HG03575 (cell line): ENCODE measurements at regions not wholly inside any gene's neighbourhood (a gene's known extent, or its start where the extent isn't known, plus 50 kb on each side); places are given as distances from the start of the nearest gene placed in this dataset.
"Not testable (repeated sequence)": the region's sequence is repeated elsewhere in the genome, so short reads cannot be mapped to it uniquely, and the experiment has no call there.

Experiments used
- ATAC-seq: cut with Tn5 transposase; IDR thresholded peaks from one replicate; pipeline ENCODE4 v1.9.1; 2021; ENCODE audit not compliant: unreplicated experiment, insufficient number of reproducible peaks, low FRiP score; ENCODE audit errors: extremely low read depth

DNA sequence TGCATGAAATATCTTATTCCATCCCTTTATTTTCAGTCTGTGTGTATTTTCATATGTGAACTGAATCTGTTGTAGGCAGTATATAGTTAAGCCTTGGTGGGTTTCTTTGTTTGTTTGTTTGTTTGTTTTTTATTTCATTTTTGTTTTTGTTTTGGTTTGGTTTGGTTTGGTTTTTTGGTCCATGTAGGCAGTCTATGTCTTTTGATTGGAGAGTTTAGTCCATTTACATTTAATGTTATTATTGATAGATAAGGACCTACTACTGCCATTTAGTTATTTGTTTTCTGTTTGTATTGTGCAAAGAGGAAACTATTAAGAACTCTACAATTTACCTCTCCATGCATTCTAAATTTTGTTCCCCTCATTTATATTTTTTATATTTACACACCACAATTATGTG is 695.9 kb upstream of the GRM3 start:
- no peak for ATAC-seq

DNA sequence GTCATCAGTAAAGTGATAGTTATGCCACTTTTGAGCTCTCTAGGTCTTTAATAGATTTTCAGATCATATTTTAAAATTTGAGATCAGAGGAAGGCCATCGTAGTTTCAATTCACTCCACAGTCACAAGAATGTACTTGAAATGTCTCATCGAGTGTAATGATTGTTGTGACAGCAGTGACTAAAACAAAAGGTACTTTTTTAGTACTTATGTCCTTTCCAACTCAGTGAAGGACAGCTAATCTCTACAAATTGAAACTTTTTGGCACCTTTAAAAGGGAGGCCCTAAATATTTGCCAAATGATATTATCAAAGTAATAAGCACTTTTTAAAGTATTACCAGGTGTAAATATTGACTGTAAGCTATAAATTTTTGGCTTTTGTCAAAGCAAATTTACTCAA is 702.9 kb upstream of the GRM3 start:
- no peak for ATAC-seq

DNA sequence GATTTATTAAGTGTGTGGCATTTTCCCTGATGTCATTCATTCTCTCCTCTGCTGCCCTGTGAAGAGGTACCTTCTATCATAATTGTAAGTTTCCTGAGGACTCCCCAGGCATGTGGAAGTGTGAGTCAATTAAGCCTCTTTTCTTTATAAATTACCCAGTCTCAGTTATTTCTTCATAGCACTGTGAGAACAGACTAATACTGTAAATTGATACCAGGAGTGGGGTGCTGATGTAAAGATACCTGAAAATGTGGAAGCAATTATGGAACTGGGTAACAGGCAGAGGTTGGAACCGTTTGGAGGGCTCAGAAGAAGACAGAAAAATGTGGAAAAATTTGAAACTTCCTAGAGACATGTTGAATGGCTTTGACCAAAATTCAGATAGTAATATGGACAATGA is 711.8 kb upstream of the GRM3 start:
- ATAC-seq = no peak

DNA sequence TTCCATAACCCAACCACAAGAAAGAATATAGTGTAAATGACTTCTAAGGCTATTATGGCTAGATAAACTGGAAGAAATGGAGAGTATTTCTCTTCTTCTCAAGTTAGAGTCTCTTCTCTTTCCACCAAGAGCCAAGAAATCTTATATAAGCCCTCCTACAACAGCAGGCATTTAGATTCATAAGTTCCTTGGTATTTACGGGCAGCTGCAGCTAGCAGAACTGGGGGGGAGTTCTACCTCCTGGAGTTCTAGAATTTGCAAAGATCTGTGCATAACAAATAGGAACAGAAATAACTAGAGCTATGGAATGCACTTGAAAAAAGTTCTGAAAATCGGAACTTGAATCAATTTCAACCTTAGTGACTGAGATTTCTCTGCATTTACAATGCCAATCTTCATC is 715.2 kb upstream of the GRM3 start:
- ATAC-seq = no peak

DNA sequence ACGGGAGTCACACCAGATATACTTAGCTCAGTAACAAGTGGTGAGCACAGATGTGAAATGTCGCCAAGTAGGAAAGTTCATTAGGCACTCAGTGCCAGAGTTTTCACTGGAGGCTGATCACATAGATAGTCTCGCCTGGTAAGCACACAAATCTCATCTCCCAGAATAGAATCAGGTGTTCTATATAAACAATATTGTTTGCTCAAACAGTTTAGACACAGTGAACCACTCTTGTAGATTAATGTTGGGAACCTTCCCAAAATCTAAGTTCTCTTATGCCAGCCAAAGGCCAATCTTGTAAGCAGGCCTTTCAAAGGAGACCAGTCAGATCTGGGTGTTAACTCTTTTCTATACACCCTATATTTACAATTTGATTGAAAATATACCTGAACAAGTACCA is 716.5 kb upstream of the GRM3 start:
- no peak for ATAC-seq

DNA sequence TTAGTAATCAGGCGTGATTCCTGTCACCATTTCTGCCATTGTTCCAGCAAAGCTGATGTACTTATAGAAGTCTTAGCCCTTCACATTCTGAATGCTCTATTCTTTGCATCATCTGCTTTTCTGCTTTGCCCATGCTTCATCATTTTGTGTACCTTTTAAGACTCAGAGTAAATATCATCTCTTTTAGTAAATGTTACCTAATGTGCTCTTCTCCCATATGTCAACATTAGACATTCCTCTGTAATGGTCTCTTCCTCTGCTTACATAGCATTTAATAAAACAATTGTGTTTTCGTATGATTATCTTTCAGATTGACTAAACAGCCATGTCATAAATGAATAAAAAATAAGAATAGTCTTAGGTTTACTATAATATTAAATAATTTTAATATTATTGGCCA is 719.6 kb upstream of the GRM3 start:
- ATAC-seq = no peak

DNA sequence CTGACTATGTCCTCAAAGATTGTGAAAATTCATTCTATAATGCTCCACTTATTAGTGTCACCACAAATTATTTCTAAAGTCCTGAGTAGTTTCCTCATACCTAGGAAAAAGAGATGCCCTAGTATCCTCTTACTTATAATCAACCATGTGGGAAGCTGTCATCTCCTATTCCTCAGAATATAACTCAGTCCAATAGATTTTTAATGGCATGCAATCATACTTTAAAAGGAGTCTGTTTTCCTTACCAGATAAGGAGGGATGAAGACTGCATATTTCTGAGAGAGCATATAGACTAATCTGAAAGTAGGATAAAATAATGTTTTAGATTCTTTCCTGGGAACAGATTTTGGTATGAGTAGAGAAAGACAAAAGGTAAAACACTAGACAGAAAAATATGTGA is 727.7 kb upstream of the GRM3 start:
- ATAC-seq = no peak

DNA sequence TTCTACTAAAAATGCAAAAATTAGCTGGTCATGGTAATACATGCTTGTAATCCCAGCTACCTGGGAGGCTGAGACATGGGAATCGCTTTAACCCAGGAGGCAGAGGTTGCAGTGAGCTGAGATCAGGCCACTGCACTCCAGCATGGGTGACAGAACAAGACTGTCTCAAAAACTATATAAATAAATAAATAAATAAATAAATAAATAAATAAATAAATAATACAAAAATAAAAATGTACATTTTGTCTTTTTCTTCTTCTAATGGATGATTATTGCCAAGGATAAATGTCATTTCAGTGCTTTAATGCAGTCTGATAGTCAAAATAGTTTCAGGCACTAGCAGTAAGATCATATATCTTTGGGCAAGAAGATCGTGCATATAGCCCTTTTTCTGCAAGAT is 727.6 kb upstream of the SEMA3D start:
- ATAC-seq = no peak

DNA sequence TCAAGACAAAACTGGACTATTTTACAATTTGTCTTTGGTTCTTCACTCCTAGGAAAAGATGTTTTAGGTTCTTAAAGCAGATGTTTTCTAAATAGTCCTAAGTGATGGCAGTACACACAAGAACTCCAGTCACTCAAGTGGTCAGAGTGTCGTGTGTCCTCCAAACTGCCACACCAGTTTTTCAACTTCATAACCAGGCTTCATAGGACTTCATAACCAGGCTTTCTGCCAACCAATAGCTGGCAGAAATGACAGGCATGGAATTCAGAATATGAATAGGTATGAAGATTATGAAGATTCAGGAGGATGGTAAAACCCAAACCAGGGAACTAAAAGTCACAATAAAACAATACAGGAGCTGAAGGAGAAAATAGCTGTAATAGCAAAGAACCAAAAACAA is 721.2 kb upstream of the SEMA3D start:
- no peak for ATAC-seq

DNA sequence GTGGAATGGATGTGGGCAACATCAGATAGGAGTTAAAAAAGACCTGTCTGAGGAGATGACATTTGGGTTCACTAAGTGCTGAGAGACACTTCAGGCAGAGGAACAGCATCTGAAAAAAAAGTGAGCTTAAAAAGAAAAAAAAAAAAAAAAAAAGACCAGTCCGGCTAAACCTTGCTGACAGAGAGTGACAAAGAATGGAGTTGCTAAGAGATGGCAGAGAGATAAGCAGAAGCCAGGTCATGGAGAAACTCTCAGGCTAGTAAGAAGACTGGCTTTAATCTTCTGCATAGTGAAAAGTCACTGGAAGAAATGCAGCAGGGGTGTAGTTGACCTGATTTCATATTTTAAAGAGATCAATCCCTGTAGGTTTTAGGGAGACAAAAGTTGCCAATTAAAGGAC is 711.1 kb upstream of the SEMA3D start:
- ATAC-seq = no peak

DNA sequence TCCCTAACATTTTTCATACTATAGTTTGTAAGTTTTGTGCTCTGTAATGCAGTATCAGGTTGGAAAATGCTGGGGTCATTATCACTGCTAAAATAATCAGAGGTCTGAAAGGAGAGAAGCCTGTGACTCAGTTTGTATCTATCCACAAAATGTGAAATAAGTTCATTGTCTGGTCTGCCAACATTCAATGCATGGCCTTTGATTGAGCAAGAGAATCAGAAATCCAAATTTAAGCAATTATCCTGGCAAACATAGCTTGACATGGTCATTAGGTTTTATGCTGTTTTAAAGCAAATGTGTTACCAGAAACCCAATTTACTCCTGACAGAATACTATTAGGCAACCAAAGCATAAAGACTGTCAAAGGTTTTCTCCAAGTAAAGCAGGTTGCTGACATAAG is 709.7 kb upstream of the SEMA3D start:
- no peak for ATAC-seq

DNA sequence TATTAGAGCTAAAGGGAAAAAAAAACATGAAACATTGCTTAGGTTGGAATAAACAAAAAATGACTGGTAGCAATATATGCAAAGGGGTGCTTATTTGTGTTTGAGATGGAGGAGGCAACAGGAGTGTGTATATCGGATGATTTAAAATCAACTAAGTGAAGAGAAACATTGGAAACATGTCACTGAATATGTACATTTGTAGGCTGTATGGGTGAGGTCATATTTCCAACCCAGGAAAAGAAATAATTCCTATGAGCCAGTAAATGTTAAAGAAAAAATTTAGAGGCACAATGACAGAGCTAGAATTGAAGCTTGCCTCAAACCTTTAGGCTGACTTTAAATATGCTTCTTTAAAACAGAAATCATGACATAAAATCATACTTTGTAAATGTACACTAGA is 709.0 kb upstream of the SEMA3D start:
- no peak for ATAC-seq

DNA sequence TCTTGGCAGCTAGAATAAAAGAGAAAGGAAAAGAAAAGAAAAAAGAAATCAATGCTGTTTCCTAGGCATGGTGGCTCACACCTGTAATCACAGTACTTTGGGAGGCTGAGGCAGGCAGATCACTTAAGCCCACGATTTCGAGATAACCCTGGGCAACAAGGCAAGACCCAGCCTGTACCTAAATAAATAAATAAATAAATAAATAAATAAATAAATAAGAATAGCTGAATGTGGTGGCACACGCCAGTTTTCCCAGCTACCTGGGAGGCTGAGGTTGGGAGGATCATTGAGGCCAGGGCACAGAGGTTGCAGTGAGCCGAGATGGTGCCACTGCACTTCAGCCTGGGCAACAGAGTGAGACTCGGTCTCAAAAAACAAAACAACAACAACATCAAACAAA is 705.0 kb upstream of the SEMA3D start:
- ATAC-seq = not testable (repeated sequence)

DNA sequence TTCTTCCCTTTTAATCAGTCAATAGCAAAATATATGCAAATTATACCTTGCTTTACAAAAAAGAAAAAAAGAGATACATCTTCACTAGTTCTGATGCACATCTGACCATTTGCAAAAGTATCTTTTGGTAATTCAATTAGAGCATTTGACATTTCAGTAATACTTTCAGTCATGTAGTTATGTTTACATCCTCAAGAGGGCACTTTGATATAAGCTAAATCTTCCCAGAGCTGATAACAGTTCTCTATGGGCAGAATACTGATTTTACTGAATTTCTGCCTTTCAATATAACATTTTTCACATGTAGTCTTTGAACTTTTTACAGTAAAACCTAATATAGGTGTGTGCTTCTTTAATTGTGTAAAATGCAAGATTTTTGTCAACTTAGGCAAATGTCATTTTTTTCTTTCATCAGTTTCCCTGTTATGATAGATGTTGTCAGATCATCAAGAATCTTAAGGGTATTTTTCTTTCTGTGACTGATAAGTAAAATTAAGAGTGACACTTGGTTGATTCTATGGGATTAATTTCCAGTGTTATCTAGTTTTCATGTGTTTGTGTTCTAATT is 703.5 kb upstream of the SEMA3D start:
- no peak for ATAC-seq

DNA sequence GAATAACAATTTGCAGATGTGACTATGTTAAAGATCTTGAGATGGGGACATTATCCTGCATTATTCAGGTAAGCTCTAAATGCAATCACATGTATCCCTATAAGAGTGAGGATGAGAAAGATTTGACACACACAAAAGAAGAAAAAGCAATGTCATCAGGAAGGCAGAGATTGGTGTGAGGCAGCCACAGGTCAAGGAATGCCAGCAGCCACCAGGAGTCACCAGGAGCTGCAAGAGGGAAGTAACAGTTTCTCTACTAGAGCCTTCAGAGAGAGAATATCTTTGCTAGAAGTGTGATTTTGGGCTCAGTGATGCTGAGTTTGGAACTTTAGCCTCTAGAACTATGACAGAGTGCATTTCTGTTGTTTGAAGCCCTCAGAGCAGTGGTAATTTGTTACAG is 700.3 kb upstream of the SEMA3D start:
- no peak for ATAC-seq

DNA sequence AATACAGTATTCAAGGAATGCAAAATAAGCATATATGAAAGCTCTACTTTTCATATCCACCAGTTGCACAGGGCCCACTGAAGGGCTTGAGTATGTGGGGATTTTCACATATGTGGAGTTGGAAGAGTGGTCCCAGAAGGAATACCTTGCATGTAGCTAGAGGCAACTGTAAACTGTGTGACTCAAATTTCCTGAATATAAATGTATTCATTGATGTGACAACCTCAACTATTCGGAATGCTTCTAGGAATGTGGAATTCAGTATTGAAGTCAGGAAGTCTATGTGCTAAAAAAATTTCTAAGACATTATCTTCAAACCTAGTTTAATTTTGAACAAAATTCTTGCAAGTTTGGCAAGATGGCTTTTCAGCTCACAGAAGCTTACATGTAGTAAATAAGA is 695.5 kb upstream of the SEMA3D start:
- ATAC-seq = no peak

DNA sequence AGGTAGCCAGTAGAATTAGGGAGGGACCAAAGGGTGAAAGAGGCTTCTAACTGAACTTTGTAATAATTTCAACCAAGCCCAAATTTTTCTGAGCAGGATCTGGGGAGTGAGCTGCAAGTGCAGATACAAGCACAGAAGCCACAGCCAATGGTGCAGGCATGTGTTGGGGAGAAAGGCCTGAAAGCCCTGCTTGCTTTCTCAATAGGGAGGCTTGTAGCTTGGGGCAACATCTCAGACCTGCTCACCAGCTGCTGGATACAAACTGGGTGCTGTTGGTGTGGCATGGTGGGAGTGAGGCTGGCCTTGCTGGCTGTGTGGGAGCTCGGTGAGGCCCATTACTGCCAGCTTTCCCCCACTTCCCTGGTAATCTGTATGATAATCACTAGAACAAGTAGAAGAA is 688.5 kb upstream of the SEMA3D start:
- no peak for ATAC-seq

DNA sequence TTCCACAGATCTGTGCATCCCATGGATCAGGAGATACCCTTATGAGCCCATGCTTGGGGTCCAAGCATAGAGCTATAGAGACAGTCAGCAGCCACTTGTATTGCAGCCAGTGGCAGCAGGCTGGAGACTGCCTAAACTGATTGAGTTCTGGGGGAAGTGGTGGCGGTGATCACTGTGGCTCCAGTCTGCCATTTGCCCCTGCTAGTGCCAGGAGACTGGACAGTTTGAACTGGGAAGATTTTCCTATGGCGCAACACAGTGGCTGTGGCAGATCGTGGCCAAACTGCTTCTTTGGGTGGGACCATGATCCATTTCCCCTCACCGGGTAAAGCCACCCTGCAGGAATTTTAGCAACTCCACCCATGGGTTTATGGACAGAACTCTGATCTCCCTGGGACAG is 679.7 kb upstream of the SEMA3D start:
- ATAC-seq = no peak

DNA sequence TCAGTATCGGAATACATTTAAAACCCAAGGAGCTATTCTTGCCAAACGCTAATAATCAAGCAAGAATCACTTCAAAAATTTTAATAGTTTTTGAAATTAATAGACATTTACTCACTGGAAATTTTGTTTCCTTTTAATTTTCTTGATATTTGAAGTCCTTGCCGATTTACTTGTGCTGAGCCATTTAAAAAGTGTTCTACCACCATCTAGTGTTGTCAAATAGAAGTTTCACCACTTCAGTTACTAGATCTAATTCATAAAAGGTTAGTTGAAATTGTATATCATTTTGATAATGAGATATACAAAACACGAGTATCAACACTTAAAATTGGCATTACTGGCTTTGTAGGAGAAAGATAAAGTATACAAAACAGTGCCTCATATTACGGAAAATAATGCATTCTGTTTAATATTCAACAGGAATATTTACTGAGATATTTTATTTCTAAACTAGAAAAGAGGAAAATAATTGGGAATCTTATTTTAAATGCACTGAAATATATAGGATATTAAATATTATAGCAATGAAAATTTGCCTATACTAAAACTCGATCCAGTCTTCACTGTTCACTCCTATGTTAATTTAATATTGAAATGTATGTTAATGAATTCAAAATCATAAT is 664.8 kb upstream of the SEMA3D start:
- ATAC-seq = no peak

DNA sequence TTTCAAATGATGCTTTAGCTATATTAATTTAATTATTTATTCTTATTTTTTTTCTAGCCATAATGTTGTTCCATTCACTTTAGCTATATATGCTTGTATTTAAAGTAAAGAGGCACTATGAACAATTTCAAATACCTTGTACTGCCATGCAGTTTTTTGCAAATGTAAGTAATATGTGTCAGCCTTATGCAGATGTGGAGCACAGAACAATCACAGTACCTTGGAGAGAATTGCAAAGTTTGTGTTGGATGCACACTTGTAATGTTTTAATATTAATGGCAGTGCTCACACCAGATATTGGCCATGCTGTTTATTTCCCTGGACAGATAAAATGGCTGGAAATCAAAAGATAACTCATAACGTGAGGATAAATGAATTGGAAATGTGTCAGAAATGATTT is 663.5 kb upstream of the SEMA3D start:
- ATAC-seq = no peak

DNA sequence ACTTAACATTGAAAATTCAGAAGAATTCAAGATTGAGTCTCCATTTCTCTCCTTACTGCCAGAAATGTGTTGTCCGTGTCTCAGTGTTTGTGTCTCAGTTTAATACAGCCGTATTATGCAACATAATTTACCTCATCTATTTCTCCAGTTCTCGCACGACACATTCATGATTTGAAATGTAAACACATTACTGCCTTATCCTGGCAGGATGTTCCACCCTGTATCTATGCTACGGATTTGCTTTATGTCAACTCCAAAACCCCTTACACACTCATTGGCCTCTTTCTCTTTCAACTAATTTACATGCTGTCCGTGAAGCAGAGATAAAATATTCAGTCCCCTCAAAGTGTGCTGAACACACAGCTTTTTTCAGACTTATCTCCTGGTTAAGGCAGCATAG is 653.7 kb upstream of the SEMA3D start:
- ATAC-seq = no peak
